Sigmoid colon (tissue), 6 donors: ENCODE measurements at regions not wholly inside any gene's neighbourhood (a gene's known extent, or its start where the extent isn't known, plus 50 kb on each side); places are given as distances from the start of the nearest gene placed in this dataset.

Experiments used
- DNase-seq: peaks from one replicate; pipeline ENCODE4 v3.0.0-alpha.2; 2019
- H3K27ac ChIP-seq, 4 donors: fragments of 200-600 bp; sonication (generic); one replicate each; pipeline ENCODE4 v1.5.1; 2016 to 2019; ENCODE audit warnings: mild to moderate bottlenecking in 1 of 4
- H3K27me3 ChIP-seq, 3 donors: fragments of 200-600 bp; sonication (generic); one replicate each; pipeline ENCODE4 v1.5.1; 2019; ENCODE audit warnings: mild to moderate bottlenecking in 1 of 3
- H3K36me3 ChIP-seq, 4 donors: fragments of 200-600 bp; sonication (generic); one replicate each; pipeline ENCODE4 v1.5.1; 2016 to 2019
- H3K4me1 ChIP-seq, 4 donors: fragments of 200-600 bp; sonication (generic); one replicate each; pipeline ENCODE4 v1.5.1; 2017 to 2019
- H3K4me3 ChIP-seq, 4 donors: fragments of 200-600 bp; sonication (generic); one replicate each; pipeline ENCODE4 v1.5.1; 2017 to 2019; ENCODE audit warnings: mild to moderate bottlenecking in 2 of 4, moderate library complexity in 1 of 4
- H3K9me3 ChIP-seq, 4 donors: fragments of 200-600 bp in 3 of 4; sonication (generic) in 3 of 4; one replicate each; pipeline versions ENCODE4 v1.5.1 to v1.6.1; 2013 to 2019
- EP300 ChIP-seq, 4 donors: sonication (generic); formaldehyde crosslinking; IDR thresholded peaks; one replicate each; pipeline ENCODE4 v1.6.1; 2017; ENCODE audit warnings: antibody characterized with exemption in 4 of 4
- POLR2A ChIP-seq, 2 donors: fragments of 450-650 bp; IDR thresholded peaks; one replicate each; pipeline ENCODE4 v1.6.1; 2016; ENCODE audit warnings: antibody characterized with exemption in 2 of 2, mild to moderate bottlenecking in 2 of 2, moderate library complexity in 2 of 2
- POLR2AphosphoS5 ChIP-seq, 4 donors: sonication (generic); formaldehyde crosslinking; IDR thresholded peaks; one replicate each; pipeline ENCODE4 v1.6.1; 2017; ENCODE audit warnings: antibody characterized with exemption in 4 of 4
- WGBS, 2 donors: extraction: QIAGEN DNeasy Blood & Tissue Kit; methylation state at CpG; one replicate each; pipeline ENCODE4 v1.1.7; 2013; 5-methylcytosine and 5-hydroxymethylcytosine counted together
- intact Hi-C: fragments of 100-400 bp; cut with DNase I; formaldehyde crosslinking; loops from one replicate; pipeline ENCODE4 v1.15.1; 2023
- TF ChIP-seq, protein P1 (sequence below), 4 experiments: fragments of 450-650 bp in 3 of 4; fragments of 200-600 bp in 1 of 4; IDR thresholded peaks; one replicate each; pipeline ENCODE4 v1.5.1; 2016 to 2019; ENCODE audit warnings: antibody characterized with exemption in 4 of 4, mild to moderate bottlenecking in 3 of 4, moderate library complexity in 2 of 4
- donor health status: healthy with polysubstance abuse.
- donor health status: healthy.

DNA sequence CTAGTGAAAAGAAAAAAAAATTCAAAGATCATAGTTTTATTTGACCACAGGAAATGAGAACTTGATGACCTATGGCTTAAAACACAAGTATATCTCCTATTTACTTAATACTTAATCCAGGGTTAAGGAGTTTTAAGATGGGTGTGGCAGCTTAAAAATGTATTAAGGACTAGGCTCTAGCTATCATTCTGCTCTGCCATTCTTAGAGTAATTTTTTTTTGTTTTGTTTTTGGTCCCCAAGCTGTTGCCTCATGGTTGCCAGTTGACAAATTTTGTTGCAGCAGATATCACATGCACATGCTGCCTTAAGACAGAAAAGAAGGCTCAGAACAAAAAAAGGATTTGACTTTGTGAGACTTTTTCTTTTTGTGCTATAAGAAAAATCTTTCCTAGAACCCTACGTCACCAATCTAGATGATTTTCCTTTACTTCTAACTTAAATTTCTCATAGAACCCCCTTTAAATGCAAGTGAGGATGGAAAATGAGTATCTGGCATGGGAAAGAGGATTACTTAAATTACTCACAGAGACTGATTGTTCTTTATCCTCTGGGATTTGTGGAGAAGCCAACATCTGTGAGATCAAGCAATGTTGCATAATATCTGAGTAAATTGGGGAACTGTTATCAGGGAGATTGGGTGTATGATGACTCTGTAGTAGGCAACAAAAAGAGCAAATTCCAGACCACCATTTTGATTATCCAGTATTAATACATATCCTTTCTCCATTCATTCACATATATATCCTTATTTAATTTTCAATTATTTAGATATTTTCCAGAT is 364.7 kb upstream of the CD180 start:
- H3K4me3 ChIP-seq: no peak overlapping the region
- no peak for DNase-seq
- WGBS, 2 donors: 94 to 96% methylated on average over 1 of the region's 1 CpG
- peaks cover 0 to 8% (median 0%) of the 10 kb centered on the region in 4 donors for H3K4me1 ChIP-seq
- TF ChIP-seq POLR2AphosphoS5 (IDR thresholded peaks at IDR 0.05): no peak
- no peak for TF ChIP-seq EP300 (IDR thresholded peaks at IDR 0.05)
- TF ChIP-seq POLR2A (IDR thresholded peaks at IDR 0.05): no peak
- TF ChIP-seq, protein P1, sequence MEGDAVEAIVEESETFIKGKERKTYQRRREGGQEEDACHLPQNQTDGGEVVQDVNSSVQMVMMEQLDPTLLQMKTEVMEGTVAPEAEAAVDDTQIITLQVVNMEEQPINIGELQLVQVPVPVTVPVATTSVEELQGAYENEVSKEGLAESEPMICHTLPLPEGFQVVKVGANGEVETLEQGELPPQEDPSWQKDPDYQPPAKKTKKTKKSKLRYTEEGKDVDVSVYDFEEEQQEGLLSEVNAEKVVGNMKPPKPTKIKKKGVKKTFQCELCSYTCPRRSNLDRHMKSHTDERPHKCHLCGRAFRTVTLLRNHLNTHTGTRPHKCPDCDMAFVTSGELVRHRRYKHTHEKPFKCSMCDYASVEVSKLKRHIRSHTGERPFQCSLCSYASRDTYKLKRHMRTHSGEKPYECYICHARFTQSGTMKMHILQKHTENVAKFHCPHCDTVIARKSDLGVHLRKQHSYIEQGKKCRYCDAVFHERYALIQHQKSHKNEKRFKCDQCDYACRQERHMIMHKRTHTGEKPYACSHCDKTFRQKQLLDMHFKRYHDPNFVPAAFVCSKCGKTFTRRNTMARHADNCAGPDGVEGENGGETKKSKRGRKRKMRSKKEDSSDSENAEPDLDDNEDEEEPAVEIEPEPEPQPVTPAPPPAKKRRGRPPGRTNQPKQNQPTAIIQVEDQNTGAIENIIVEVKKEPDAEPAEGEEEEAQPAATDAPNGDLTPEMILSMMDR (IDR thresholded peaks at IDR 0.05): no peak
- no peaks in the 10 kb centered on the region for H3K27me3 ChIP-seq
- intact Hi-C loops: no loop called here
- no peaks in the 10 kb centered on the region for H3K9me3 ChIP-seq
- no peak overlapping the region for H3K27ac ChIP-seq
- no peaks in the 10 kb centered on the region for H3K36me3 ChIP-seq

DNA sequence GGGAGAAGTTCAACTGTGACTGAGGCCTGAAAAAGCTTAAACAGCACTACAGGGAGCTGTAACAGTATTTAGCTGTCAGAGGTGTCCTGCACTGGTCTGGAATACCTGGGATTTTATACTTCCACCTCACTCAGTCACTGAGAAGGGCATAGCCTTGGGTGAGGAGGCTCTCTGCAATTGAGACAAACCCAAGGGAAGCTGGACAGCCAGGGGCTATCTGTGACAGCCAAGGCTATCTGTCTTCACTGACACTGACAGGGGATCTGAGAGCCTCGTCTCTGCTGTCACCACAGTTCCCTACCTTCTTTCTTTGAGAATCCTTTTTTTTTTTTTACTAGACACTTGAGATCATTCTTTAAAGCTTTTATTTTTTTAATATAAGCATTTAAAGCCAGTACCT is 356.2 kb upstream of the CD180 start:
- Histone ChIP-seq H3K4me1 (no peaks in the 10 kb centered on the region), H3K27ac (no peak overlapping the region), H3K9me3 (no peaks in the 10 kb centered on the region), H3K4me3 (no peak overlapping the region), H3K27me3 (no peaks in the 10 kb centered on the region), H3K36me3 (no peaks in the 10 kb centered on the region)
- no peak for DNase-seq
- intact Hi-C loops: no loop called here
- WGBS, 2 donors: 88 to 94% methylated on average over 1 of the region's 1 CpG
- TF ChIP-seq POLR2AphosphoS5 (IDR thresholded peaks at IDR 0.05) (no peak), EP300 (IDR thresholded peaks at IDR 0.05) (no peak), POLR2A (IDR thresholded peaks at IDR 0.05) (no peak)
- TF ChIP-seq, protein P1 (IDR thresholded peaks at IDR 0.05): no peak

DNA sequence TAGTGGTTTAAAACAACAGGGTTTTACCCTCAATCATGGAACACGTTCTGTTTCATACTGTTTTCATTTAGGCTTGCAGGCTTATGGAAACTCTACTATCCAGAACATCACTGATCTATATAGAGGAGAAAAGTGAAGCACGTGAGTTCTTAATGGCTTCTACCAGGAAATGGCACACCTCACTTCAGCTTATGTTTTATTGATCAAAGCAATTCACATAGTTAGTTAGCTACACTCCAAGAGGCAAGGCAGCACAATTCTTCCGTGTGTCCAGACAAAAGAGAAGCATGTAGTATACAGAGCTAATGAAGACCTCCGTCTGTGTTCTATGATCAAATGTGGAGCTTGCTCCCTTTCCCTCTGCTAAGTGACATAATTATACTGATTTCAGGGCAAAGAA is 353.3 kb upstream of the CD180 start:
- Histone ChIP-seq H3K36me3 (no peaks in the 10 kb centered on the region), H3K4me1 (no peaks in the 10 kb centered on the region), H3K27me3 (no peaks in the 10 kb centered on the region), H3K27ac (no peak overlapping the region), H3K9me3 (no peaks in the 10 kb centered on the region), H3K4me3 (no peak overlapping the region)
- DNase-seq: no peak
- intact Hi-C loops: no loop called here
- WGBS, 2 donors: 17 to 70% methylated on average over 4 of the region's 4 CpGs
- TF ChIP-seq EP300 (IDR thresholded peaks at IDR 0.05): no peak
- TF ChIP-seq, protein P1 (IDR thresholded peaks at IDR 0.05): no peak

DNA sequence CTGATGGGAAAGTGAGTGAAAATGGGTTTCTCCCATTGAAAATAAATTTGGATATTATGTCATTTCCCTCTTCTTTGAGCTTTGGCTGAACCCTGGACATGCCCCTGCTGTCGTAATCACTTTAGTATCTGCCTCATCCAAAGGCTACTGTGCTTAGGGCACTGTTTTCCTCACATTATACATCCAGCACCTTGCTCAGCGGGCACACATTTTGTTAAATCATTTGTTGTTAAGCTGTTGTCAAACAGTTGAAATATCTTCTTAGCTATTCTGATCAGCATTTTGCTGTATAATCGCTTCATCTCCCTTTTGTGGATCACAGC is 352.7 kb upstream of the CD180 start:
- Histone ChIP-seq H3K4me3 (no peak overlapping the region), H3K27ac (no peak overlapping the region)
- no peak for DNase-seq

More for the DNA sequence above, 352.7 kb upstream of the CD180 start:
- Histone ChIP-seq H3K4me1 (no peaks in the 10 kb centered on the region), H3K9me3 (no peaks in the 10 kb centered on the region), H3K27me3 (no peaks in the 10 kb centered on the region), H3K36me3 (no peaks in the 10 kb centered on the region)
- intact Hi-C loops: no loop called here
- 79 to 82% methylated on average over 3 of the region's 3 CpGs for WGBS, 2 donors
- TF ChIP-seq, protein P1 (IDR thresholded peaks at IDR 0.05): no peak
- TF ChIP-seq EP300 (IDR thresholded peaks at IDR 0.05) (no peak), POLR2AphosphoS5 (IDR thresholded peaks at IDR 0.05) (no peak), POLR2A (IDR thresholded peaks at IDR 0.05) (no peak)
